ENCODE measurements at regions not wholly inside any gene's neighbourhood (a gene's known extent, or its start where the extent isn't known, plus 50 kb on each side); places are given as distances from the start of the nearest gene placed in this dataset.

DNA sequence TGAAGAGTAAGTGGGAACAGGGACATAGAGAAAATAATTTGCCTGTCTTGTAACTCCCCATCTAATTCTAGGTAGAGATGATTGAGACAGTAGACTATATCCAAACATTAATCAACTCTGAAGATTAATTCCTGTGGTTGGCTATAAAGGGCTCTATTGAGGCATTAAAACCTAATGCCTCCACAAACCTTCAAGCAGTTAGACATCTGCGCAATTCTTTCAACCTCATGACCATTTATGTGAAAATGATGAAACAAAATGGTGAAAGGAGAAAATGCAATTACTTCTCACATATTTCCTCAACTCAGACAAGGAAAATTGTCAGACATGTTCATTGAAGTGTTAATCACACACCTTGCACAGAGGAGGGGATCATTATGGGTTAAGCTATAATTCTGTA lies 164.5 kb upstream of the MYT1L start:
- Histone ChIP-seq H3K27ac (ENCODE audit: low read depth in 2 of 2, low read length in 1 of 2) (no peak overlapping the region), H3K4me3 (ENCODE audit: low read depth in 2 of 2, low read length in 1 of 2) (no peak overlapping the region), H3K9me3 (0 out of 2 replicates have a peak, but pooled peaks cover 4% of the 10 kb centered on the region), H3K36me3 (replicated peaks in 1 of 2; ENCODE audit: control insufficient read depth in 1 of 2, insufficient read depth in 2 of 2, low read length in 1 of 2) (no peaks in the 10 kb centered on the region), H3K4me2 (no peak overlapping the region), H3K27me3 (ENCODE audit: insufficient read depth) (no peaks in the 10 kb centered on the region), H3F3A (replicated peaks; ENCODE audit: insufficient read depth) (no peaks in the 10 kb centered on the region), H3K9me2 (no peaks in the 10 kb centered on the region), H3K79me2 (ENCODE audit: insufficient read depth) (no peaks in the 10 kb centered on the region), H4K20me1 (ENCODE audit: insufficient read depth) (no peaks in the 10 kb centered on the region), H3K9ac (no peak overlapping the region), H3K4me1 (ENCODE audit: control insufficient read depth in 1 of 2, insufficient read depth in 2 of 2, low read depth in 1 of 2, low read length in 1 of 2) (no peaks in the 10 kb centered on the region), H2AFZ (ENCODE audit: low read depth) (no peak overlapping the region)
- TF ChIP-seq ELF1 (IDR thresholded peaks at IDR 0.05) (no peak), RFX5 (IDR thresholded peaks at IDR 0.05; ENCODE audit: low read length) (no peak), MXI1 (IDR thresholded peaks at IDR 0.05; ENCODE audit: low read depth, low read length) (no peak), FOSL2 (IDR thresholded peaks at IDR 0.05; ENCODE audit: borderline replicate concordance, low read depth) (no peak), RCOR1 (IDR thresholded peaks at IDR 0.05; ENCODE audit: low read length) (no peak)
- TF ChIP-seq, protein P1, sequence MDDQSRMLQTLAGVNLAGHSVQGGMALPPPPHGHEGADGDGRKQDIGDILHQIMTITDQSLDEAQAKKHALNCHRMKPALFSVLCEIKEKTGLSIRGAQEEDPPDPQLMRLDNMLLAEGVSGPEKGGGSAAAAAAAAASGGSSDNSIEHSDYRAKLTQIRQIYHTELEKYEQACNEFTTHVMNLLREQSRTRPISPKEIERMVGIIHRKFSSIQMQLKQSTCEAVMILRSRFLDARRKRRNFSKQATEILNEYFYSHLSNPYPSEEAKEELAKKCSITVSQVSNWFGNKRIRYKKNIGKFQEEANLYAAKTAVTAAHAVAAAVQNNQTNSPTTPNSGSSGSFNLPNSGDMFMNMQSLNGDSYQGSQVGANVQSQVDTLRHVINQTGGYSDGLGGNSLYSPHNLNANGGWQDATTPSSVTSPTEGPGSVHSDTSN (IDR thresholded peaks at IDR 0.05) = no peak
- TF ChIP-seq, protein P2, sequence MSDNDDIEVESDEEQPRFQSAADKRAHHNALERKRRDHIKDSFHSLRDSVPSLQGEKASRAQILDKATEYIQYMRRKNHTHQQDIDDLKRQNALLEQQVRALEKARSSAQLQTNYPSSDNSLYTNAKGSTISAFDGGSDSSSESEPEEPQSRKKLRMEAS (IDR thresholded peaks at IDR 0.05; ENCODE audit: low read depth) = no peak
- TF ChIP-seq, protein P3, sequence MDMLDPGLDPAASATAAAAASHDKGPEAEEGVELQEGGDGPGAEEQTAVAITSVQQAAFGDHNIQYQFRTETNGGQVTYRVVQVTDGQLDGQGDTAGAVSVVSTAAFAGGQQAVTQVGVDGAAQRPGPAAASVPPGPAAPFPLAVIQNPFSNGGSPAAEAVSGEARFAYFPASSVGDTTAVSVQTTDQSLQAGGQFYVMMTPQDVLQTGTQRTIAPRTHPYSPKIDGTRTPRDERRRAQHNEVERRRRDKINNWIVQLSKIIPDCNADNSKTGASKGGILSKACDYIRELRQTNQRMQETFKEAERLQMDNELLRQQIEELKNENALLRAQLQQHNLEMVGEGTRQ (IDR thresholded peaks at IDR 0.05; ENCODE audit: borderline replicate concordance, low read depth, low read length) = no peak
- TF ChIP-seq, protein P4, sequence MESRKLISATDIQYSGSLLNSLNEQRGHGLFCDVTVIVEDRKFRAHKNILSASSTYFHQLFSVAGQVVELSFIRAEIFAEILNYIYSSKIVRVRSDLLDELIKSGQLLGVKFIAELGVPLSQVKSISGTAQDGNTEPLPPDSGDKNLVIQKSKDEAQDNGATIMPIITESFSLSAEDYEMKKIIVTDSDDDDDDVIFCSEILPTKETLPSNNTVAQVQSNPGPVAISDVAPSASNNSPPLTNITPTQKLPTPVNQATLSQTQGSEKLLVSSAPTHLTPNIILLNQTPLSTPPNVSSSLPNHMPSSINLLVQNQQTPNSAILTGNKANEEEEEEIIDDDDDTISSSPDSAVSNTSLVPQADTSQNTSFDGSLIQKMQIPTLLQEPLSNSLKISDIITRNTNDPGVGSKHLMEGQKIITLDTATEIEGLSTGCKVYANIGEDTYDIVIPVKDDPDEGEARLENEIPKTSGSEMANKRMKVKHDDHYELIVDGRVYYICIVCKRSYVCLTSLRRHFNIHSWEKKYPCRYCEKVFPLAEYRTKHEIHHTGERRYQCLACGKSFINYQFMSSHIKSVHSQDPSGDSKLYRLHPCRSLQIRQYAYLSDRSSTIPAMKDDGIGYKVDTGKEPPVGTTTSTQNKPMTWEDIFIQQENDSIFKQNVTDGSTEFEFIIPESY (IDR thresholded peaks at IDR 0.05; ENCODE audit: borderline replicate concordance, low read depth) = no peak
- 36% methylated on average over 1 of the region's 1 CpG for WGBS (ENCODE audit: low lambda C conversion rate)
- DNase-seq = no peak
- ChIA-PET POLR2A (no interaction called here), CTCF (no interaction called here)

DNA sequence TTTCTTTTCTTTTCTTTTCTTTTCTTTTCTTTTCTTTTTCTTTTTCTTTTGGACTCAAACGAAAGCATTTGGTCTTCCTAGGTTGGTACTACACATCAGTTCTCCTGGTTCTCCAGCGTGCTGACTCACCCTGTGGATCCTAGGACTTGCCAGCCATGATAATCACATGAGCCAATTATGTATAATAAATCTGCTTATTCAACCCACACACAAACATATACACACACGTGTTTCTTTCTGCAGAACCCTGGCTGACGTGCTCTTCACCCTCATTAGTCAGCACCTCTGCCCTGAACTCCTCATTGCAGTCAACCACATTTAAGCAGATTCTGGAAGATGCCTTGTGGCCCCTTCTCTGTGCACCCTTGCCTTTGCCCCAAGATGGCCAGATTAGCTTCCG lies 162.4 kb upstream of the MYT1L start:
- Histone ChIP-seq H3K9me2 (no peaks in the 10 kb centered on the region), H3K27me3 (ENCODE audit: insufficient read depth) (no peaks in the 10 kb centered on the region), H3K4me1 (ENCODE audit: control insufficient read depth in 1 of 2, insufficient read depth in 2 of 2, low read depth in 1 of 2, low read length in 1 of 2) (no peaks in the 10 kb centered on the region), H2AFZ (ENCODE audit: low read depth) (no peak overlapping the region), H3K4me2 (no peak overlapping the region), H3K36me3 (replicated peaks in 1 of 2; ENCODE audit: control insufficient read depth in 1 of 2, insufficient read depth in 2 of 2, low read length in 1 of 2) (no peaks in the 10 kb centered on the region), H3K27ac (ENCODE audit: low read depth in 2 of 2, low read length in 1 of 2) (no peak overlapping the region), H4K20me1 (ENCODE audit: insufficient read depth) (no peaks in the 10 kb centered on the region), H3F3A (replicated peaks; ENCODE audit: insufficient read depth) (no peaks in the 10 kb centered on the region), H3K9ac (no peak overlapping the region), H3K9me3 (0 out of 2 replicates have a peak, but pooled peaks cover 4% of the 10 kb centered on the region), H3K4me3 (ENCODE audit: low read depth in 2 of 2, low read length in 1 of 2) (no peak overlapping the region), H3K79me2 (ENCODE audit: insufficient read depth) (no peaks in the 10 kb centered on the region)
- ChIA-PET CTCF (no interaction called here), POLR2A (no interaction called here)
- 27% methylated on average over 5 of the region's 5 CpGs for WGBS (ENCODE audit: low lambda C conversion rate)
- DNase-seq = no peak
- TF ChIP-seq RCOR1 (IDR thresholded peaks at IDR 0.05; ENCODE audit: low read length) = no peak
- TF ChIP-seq RXRA (IDR thresholded peaks at IDR 0.05; ENCODE audit: borderline replicate concordance, low read depth) = no peak
- TF ChIP-seq FOSL2 (IDR thresholded peaks at IDR 0.05; ENCODE audit: borderline replicate concordance, low read depth) = no peak
- TF ChIP-seq MXI1 (IDR thresholded peaks at IDR 0.05; ENCODE audit: low read depth, low read length) = no peak
- TF ChIP-seq, protein P4 (IDR thresholded peaks at IDR 0.05; ENCODE audit: borderline replicate concordance, low read depth) = no peak
- no peak for TF ChIP-seq EP300 (IDR thresholded peaks at IDR 0.05; ENCODE audit: borderline replicate concordance in 1 of 2, low read depth in 1 of 2, low read length in 1 of 2)
- no peak for TF ChIP-seq TEAD4 (IDR thresholded peaks at IDR 0.05; ENCODE audit: borderline replicate concordance, insufficient read depth)
- TF ChIP-seq, protein P5, sequence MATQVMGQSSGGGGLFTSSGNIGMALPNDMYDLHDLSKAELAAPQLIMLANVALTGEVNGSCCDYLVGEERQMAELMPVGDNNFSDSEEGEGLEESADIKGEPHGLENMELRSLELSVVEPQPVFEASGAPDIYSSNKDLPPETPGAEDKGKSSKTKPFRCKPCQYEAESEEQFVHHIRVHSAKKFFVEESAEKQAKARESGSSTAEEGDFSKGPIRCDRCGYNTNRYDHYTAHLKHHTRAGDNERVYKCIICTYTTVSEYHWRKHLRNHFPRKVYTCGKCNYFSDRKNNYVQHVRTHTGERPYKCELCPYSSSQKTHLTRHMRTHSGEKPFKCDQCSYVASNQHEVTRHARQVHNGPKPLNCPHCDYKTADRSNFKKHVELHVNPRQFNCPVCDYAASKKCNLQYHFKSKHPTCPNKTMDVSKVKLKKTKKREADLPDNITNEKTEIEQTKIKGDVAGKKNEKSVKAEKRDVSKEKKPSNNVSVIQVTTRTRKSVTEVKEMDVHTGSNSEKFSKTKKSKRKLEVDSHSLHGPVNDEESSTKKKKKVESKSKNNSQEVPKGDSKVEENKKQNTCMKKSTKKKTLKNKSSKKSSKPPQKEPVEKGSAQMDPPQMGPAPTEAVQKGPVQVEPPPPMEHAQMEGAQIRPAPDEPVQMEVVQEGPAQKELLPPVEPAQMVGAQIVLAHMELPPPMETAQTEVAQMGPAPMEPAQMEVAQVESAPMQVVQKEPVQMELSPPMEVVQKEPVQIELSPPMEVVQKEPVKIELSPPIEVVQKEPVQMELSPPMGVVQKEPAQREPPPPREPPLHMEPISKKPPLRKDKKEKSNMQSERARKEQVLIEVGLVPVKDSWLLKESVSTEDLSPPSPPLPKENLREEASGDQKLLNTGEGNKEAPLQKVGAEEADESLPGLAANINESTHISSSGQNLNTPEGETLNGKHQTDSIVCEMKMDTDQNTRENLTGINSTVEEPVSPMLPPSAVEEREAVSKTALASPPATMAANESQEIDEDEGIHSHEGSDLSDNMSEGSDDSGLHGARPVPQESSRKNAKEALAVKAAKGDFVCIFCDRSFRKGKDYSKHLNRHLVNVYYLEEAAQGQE (IDR thresholded peaks at IDR 0.05; ENCODE audit: low read depth, low read length) = no peak
- TF ChIP-seq JUND (IDR thresholded peaks at IDR 0.05) = no peak
- TF ChIP-seq POLR2AphosphoS5 (IDR thresholded peaks at IDR 0.05; ENCODE audit: low read depth, low read length) = no peak
- TF ChIP-seq, protein P1 (IDR thresholded peaks at IDR 0.05) = no peak
- no peak for TF ChIP-seq ELF1 (IDR thresholded peaks at IDR 0.05)
